ENCODE measurements at regions not wholly inside any gene's neighbourhood (a gene's known extent, or its start where the extent isn't known, plus 50 kb on each side); places are given as distances from the start of the nearest gene placed in this dataset.

- TF ChIP-seq ZNF331 (CRISPR knock-in tag; IDR thresholded peaks at IDR 0.05; ENCODE audit: low read depth) (no peak), EZH2 (IDR thresholded peaks at IDR 0.05; ENCODE audit: low read depth, unreplicated experiment) (no peak), CREB1 (CRISPR knock-in tag; IDR thresholded peaks at IDR 0.05; ENCODE audit: low read depth) (no peak), REST (IDR thresholded peaks at IDR 0.05; ENCODE audit: unreplicated experiment) (no peak), ZNF462 (CRISPR knock-in tag; IDR thresholded peaks at IDR 0.05) (no peak), EZH2phosphoT487 (IDR thresholded peaks at IDR 0.05; ENCODE audit: unreplicated experiment) (no peak), NANOG (IDR thresholded peaks at IDR 0.05; ENCODE audit: borderline replicate concordance) (no peak), ZNF114 (CRISPR knock-in tag; IDR thresholded peaks at IDR 0.05) (no peak)
- TF ChIP-seq, protein P1, sequence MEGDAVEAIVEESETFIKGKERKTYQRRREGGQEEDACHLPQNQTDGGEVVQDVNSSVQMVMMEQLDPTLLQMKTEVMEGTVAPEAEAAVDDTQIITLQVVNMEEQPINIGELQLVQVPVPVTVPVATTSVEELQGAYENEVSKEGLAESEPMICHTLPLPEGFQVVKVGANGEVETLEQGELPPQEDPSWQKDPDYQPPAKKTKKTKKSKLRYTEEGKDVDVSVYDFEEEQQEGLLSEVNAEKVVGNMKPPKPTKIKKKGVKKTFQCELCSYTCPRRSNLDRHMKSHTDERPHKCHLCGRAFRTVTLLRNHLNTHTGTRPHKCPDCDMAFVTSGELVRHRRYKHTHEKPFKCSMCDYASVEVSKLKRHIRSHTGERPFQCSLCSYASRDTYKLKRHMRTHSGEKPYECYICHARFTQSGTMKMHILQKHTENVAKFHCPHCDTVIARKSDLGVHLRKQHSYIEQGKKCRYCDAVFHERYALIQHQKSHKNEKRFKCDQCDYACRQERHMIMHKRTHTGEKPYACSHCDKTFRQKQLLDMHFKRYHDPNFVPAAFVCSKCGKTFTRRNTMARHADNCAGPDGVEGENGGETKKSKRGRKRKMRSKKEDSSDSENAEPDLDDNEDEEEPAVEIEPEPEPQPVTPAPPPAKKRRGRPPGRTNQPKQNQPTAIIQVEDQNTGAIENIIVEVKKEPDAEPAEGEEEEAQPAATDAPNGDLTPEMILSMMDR (conservative IDR thresholded peaks at IDR 0.05; ENCODE audit: low read depth in 2 of 2): no peak
- Histone ChIP-seq H3K36me3 (ENCODE audit: insufficient read depth) (no peaks in the 10 kb centered on the region), H2AFZ (no peak overlapping the region), H3K4me1 (ENCODE audit: insufficient read depth) (no peaks in the 10 kb centered on the region), H3K9me2 (ENCODE audit: insufficient read depth) (no peaks in the 10 kb centered on the region), H3K79me2 (replicated peaks; ENCODE audit: insufficient read depth) (no peaks in the 10 kb centered on the region; the same call in 1 of the 2 replicates), H3K27me3 (ENCODE audit: insufficient read depth) (no peaks in the 10 kb centered on the region), H3K4me3 (no peak overlapping the region), H3K4me2 (no peak overlapping the region), H4K20me1 (replicated peaks; ENCODE audit: insufficient read depth) (no peaks in the 10 kb centered on the region), H3K27ac (ENCODE audit: low read depth) (no peak overlapping the region), H3F3A (replicated peaks; ENCODE audit: low read depth) (no peaks in the 10 kb centered on the region)
- DNase-seq (ENCODE audit: low spot score) (no peak), ATAC-seq (no peak)
- Mint-ChIP-seq H3K27ac (no peak overlapping the region), H3K4me1 (no peaks in the 10 kb centered on the region), H3K36me3 (ENCODE audit: low read depth) (no peaks in the 10 kb centered on the region), H3K9me3 (no peaks in the 10 kb centered on the region), H3K27me3 (ENCODE audit: insufficient read depth, low read depth, poor library complexity) (peaks cover 6% of the 10 kb centered on the region), H3K4me3 (no peak overlapping the region)
Measured at GRCh38 chr22:46096051-46096450, 54.3 kb upstream of the PPARA start.

Data from GM23338 (cell line).